ENCODE measurements at regions not wholly inside any gene's neighbourhood (a gene's known extent, or its start where the extent isn't known, plus 50 kb on each side); places are given as distances from the start of the nearest gene placed in this dataset.

DNA sequence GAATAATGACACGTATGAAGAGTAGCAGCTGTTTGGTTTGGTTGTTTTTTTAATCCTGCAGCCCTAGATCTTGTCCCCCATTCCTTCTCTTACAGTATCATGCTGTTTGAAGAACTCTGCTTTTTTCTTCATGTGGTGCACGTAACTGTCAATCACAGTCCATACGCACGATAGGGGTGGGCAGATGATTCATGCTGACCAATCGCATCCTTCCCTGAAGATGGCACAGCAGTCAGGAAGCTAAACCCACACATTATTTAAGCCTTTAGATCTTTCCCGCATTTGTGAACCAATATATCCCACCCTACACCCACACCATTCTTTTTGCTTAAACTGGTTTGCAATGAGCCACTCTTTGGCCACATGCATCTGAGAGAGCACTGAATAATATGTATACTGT is 158.9 kb upstream of the PLEKHA5 start:
- TF ChIP-seq POLR2A (IDR thresholded peaks at IDR 0.05) (no peak), CTCF (IDR thresholded peaks at IDR 0.05) (no peak)
